HepG2 (cell line): ENCODE measurements at regions not wholly inside any gene's neighbourhood (a gene's known extent, or its start where the extent isn't known, plus 50 kb on each side); places are given as distances from the start of the nearest gene placed in this dataset.
A peak's percentile ranks its signal among the peaks of the same experiment; 100 is the strongest.
"Not testable (repeated sequence)": the region's sequence is repeated elsewhere in the genome, so short reads cannot be mapped to it uniquely, and the experiment has no call there.

Source experiments
- ATAC-seq: fragments of 200-7000 bp; cut with Tn5 transposase; 3 replicates; pipeline ENCODE4 v1.9.1; 2020; ENCODE audit warnings: mild to moderate bottlenecking, moderate library complexity
- BruUV-seq: library from RNA; stranded (reverse); fragments of 400-500 nt; replicated peaks from 2 replicates; lab custom pipeline; 2021; lab: Mats Ljungman, UMichigan
- CTCF ChIA-PET: fragments of 300-600 bp; formaldehyde crosslinking; extraction: SDS; loops from one replicate; lab custom pipeline; 2021; ENCODE audit warnings: low total read pairs, inconsistent platforms, low intra/inter-chr PET ratio; lab: Yijun Ruan, JAX
- POLR2A ChIA-PET: fragments of 350-600 bp; sonication (Branson Sonifier 250); formaldehyde crosslinking; loops from one replicate; lab custom pipeline; 2020; ENCODE audit warnings: antibody characterized with exemption, inconsistent platforms; lab: Yijun Ruan, JAX
- DNase-seq: peaks from one replicate; pipeline ENCODE4 v3.0.0-alpha.2; 2015; ENCODE audit warnings: low spot score
- FAIRE-seq: peaks from 3 replicates; lab custom pipeline; 2011; peaks lifted over from hg19 to GRCh38; lab: Jason Lieb, UNC
- H2AFZ ChIP-seq: one replicate; pipeline ENCODE4 v1.6.1; 2011; ENCODE audit warnings: low read length, inconsistent platforms
- H3K27ac ChIP-seq: fragments of 300-600 bp; 3 replicates; pipeline ENCODE4 v1.8.0; 2011; ENCODE audit warnings: mixed run types, mild to moderate bottlenecking, mixed read lengths, low read length, inconsistent platforms; ENCODE audit not compliant: insufficient read depth; ENCODE audit errors: extremely low read length
- H3K27me3 ChIP-seq, 2 experiments: fragments of 200-600 bp in 1 of 2; 2 replicates in 1 of 2; 3 replicates in 1 of 2; pipeline versions ENCODE4 v1.6.0 to v1.8.0; 2011; ENCODE audit warnings: low read length in 2 of 2, mild to moderate bottlenecking in 2 of 2, moderate library complexity in 2 of 2, inconsistent platforms in 1 of 2; ENCODE audit not compliant: insufficient read depth in 2 of 2, control insufficient read depth in 1 of 2
- H3K36me3 ChIP-seq, 2 experiments: fragments of 200-600 bp in 1 of 2; replicated peaks in 1 of 2; 2 replicates in 1 of 2; 3 replicates in 1 of 2; pipeline versions ENCODE4 v1.5.1 to v1.8.0; 2011; ENCODE audit warnings: low read length in 2 of 2, inconsistent platforms in 1 of 2; ENCODE audit not compliant: insufficient read depth in 2 of 2, control insufficient read depth in 1 of 2
- H3K4me1 ChIP-seq: 2 replicates; pipeline ENCODE4 v1.5.1; 2012; ENCODE audit warnings: low read length, inconsistent platforms; ENCODE audit not compliant: insufficient read depth
- H3K4me2 ChIP-seq: 2 replicates; pipeline ENCODE4 v1.6.0; 2011; ENCODE audit warnings: low read depth, low read length, inconsistent platforms
- H3K4me3 ChIP-seq, 3 experiments: fragments of 200-600 bp in 1 of 3; sonication (generic), shearing (Covaris generic) in 1 of 3; replicated peaks in 1 of 3; 2 replicates each; pipeline ENCODE4 v1.5.1; 2011 to 2016; ENCODE audit warnings: low read length in 3 of 3, inconsistent platforms in 2 of 3, low read depth in 2 of 3, mild to moderate bottlenecking in 2 of 3, control low read depth in 1 of 3, mixed read lengths in 1 of 3; ENCODE audit not compliant: insufficient read depth in 1 of 3
- H3K79me2 ChIP-seq: one replicate; pipeline ENCODE4 v1.6.1; 2011; ENCODE audit warnings: low read length, inconsistent platforms; ENCODE audit not compliant: insufficient read depth
- H3K9ac ChIP-seq: 2 replicates; pipeline ENCODE4 v1.6.0; 2011; ENCODE audit warnings: mild to moderate bottlenecking, low read depth, low read length, inconsistent platforms; ENCODE audit not compliant: insufficient read depth
- H3K9me3 ChIP-seq: 2 replicates; pipeline ENCODE4 v1.5.1; 2012; ENCODE audit warnings: mild to moderate bottlenecking, low read length
- H4K20me1 ChIP-seq: 2 replicates; pipeline ENCODE4 v1.6.0; 2011; ENCODE audit warnings: inconsistent platforms, mild to moderate bottlenecking, low read length, moderate library complexity; ENCODE audit not compliant: insufficient read depth
- FOXC1 ChIP-seq: sonication (generic); formaldehyde crosslinking; IDR thresholded peaks from 2 replicates; pipeline ENCODE4 v1.8.0; 2022; ENCODE audit warnings: mild to moderate bottlenecking, missing genetic modification reagents, borderline replicate concordance
- GABPB1 ChIP-seq: IDR thresholded peaks from 2 replicates; pipeline ENCODE4 v1.6.1; 2016; ENCODE audit warnings: mild to moderate bottlenecking, missing genetic modification reagents, moderate library complexity, missing compliant biosample characterization
- JUND ChIP-seq: sonication (generic); formaldehyde crosslinking; IDR thresholded peaks from 2 replicates; pipeline ENCODE4 v1.8.0; 2022; ENCODE audit warnings: mild to moderate bottlenecking, missing genetic modification reagents
- NCOA2 ChIP-seq: sonication (generic); formaldehyde crosslinking; IDR thresholded peaks from 2 replicates; pipeline ENCODE4 v1.8.0; 2022; ENCODE audit warnings: inconsistent platforms
- POGK ChIP-seq: sonication (generic); formaldehyde crosslinking; conservative IDR thresholded peaks from 2 replicates; pipeline ENCODE4 v1.8.0; 2022; ENCODE audit warnings: mild to moderate bottlenecking, moderate library complexity, missing genetic modification reagents
- TCF7 ChIP-seq: sonication (generic); IDR thresholded peaks from 2 replicates; pipeline ENCODE4 v1.6.1; 2016; ENCODE audit warnings: antibody characterized with exemption, low read depth
- THAP9 ChIP-seq: sonication (generic); formaldehyde crosslinking; IDR thresholded peaks from 2 replicates; pipeline ENCODE4; 2020; ENCODE audit warnings: missing genetic modification reagents, mild to moderate bottlenecking, borderline replicate concordance
- ZFX ChIP-seq: sonication (generic); formaldehyde crosslinking; IDR thresholded peaks from 2 replicates; pipeline ENCODE4 v1.4.0; 2020; ENCODE audit warnings: mild to moderate bottlenecking, low read depth, missing genetic modification reagents, moderate library complexity
- ZGPAT ChIP-seq: IDR thresholded peaks from 2 replicates; pipeline ENCODE4 v1.6.1; 2016; ENCODE audit warnings: mild to moderate bottlenecking
- WGBS: methylation state at CpG from one replicate; pipeline ENCODE4 v1.1.6; 2017; ENCODE audit warnings: low lambda C conversion rate; 5-methylcytosine and 5-hydroxymethylcytosine counted together
- in situ Hi-C: cut with HindIII; loops from 2 replicates; pipeline ENCODE4 v1.10.0; 2017; ENCODE audit warnings: low pct_unique_long_range_greater_than_20kb; ENCODE audit not compliant: extremely low pct_ligation_motif_present
- intact Hi-C: fragments of 100-400 bp; cut with micrococcal nuclease; formaldehyde crosslinking; loops from one replicate; pipeline ENCODE4 v1.10.0; 2022; ENCODE audit not compliant: unreplicated experiment
- TF ChIP-seq, protein P1 (sequence below): sonication (generic); formaldehyde crosslinking; IDR thresholded peaks from 2 replicates; pipeline ENCODE4 v1.5.1; 2020; ENCODE audit warnings: mild to moderate bottlenecking, missing genetic modification reagents, borderline replicate concordance

DNA sequence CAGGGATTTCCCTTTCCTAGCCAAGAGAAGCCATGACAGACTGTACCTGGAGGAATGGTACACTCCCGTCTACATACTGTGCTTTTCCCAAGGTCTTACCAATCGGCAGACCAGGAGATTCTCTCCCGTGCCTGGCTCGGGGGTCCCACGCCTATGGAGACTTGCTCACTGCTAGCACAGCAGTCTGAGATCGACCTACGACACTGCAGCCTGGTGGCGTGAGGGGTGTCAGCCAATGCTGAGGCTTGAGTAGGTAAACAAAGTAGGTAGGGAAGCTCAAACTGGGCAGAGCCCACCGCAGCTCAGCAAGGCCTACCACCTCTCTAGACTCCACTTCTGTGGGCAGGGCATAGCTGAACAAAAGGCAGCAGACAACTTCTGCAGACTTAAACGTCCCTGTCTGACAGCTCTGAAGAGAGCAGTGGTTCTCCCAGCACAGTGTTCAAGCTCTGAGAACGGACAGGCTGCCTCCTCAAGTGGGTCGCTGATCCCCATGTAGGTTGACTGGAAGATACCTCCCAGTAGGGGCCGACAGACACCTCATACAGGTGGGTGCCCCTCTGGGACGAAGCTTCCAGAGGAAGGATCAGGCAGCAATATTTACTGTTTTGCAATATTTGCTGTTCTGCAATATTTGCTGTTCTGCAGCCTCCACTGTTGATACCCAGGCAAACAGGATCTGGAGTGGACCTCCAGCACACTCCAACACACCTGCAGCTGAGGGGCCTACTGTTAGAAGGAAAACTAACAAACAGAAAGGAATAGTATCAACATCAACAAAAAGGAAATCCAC lies 270.4 kb upstream of the TLE3 start:
- in situ Hi-C loops: not testable (repeated sequence)
- peak; percentile 44 for FAIRE-seq
- TF ChIP-seq JUND (CRISPR knock-in tag) (peak; percentile 47; the same call in 1 of the 2 replicates), FOXC1 (CRISPR knock-in tag) (peak; percentile 66; the same call in 1 of the 2 replicates), TCF7 (peak; percentile 42; the same call in 1 of the 2 replicates), ZGPAT (CRISPR knock-in tag) (peak; percentile 51; the same call in 1 of the 2 replicates), ZFX (CRISPR knock-in tag) (peak; percentile 28; the same call in 1 of the 2 replicates), POGK (CRISPR knock-in tag) (peak; percentile 48; the same call in 1 of the 2 replicates), THAP9 (CRISPR knock-in tag) (0 out of 2 replicates have a peak, but pooled peaks have one; percentile 18), NCOA2 (CRISPR knock-in tag) (peak; percentile 74), GABPB1 (CRISPR knock-in tag) (peak; percentile 23; the same call in 1 of the 2 replicates)
- TF ChIP-seq, protein P1, sequence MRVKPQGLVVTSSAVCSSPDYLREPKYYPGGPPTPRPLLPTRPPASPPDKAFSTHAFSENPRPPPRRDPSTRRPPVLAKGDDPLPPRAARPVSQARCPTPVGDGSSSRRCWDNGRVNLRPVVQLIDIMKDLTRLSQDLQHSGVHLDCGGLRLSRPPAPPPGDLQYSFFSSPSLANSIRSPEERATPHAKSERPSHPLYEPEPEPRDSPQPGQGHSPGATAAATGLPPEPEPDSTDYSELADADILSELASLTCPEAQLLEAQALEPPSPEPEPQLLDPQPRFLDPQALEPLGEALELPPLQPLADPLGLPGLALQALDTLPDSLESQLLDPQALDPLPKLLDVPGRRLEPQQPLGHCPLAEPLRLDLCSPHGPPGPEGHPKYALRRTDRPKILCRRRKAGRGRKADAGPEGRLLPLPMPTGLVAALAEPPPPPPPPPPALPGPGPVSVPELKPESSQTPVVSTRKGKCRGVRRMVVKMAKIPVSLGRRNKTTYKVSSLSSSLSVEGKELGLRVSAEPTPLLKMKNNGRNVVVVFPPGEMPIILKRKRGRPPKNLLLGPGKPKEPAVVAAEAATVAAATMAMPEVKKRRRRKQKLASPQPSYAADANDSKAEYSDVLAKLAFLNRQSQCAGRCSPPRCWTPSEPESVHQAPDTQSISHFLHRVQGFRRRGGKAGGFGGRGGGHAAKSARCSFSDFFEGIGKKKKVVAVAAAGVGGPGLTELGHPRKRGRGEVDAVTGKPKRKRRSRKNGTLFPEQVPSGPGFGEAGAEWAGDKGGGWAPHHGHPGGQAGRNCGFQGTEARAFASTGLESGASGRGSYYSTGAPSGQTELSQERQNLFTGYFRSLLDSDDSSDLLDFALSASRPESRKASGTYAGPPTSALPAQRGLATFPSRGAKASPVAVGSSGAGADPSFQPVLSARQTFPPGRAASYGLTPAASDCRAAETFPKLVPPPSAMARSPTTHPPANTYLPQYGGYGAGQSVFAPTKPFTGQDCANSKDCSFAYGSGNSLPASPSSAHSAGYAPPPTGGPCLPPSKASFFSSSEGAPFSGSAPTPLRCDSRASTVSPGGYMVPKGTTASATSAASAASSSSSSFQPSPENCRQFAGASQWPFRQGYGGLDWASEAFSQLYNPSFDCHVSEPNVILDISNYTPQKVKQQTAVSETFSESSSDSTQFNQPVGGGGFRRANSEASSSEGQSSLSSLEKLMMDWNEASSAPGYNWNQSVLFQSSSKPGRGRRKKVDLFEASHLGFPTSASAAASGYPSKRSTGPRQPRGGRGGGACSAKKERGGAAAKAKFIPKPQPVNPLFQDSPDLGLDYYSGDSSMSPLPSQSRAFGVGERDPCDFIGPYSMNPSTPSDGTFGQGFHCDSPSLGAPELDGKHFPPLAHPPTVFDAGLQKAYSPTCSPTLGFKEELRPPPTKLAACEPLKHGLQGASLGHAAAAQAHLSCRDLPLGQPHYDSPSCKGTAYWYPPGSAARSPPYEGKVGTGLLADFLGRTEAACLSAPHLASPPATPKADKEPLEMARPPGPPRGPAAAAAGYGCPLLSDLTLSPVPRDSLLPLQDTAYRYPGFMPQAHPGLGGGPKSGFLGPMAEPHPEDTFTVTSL (CRISPR knock-in tag): peak; percentile 61; the same call in 1 of the 2 replicates

More for the DNA sequence above, 270.4 kb upstream of the TLE3 start:
- BruUV-seq, H3K27me3 ChIP-seq, H4K20me1 ChIP-seq, H2AFZ ChIP-seq, H3K36me3 ChIP-seq, H3K79me2 ChIP-seq, H3K27ac ChIP-seq, H3K9ac ChIP-seq, intact Hi-C loops, H3K9me3 ChIP-seq: not testable (repeated sequence)
- CTCF ChIA-PET: interaction anchor here (0.8 kb wide), 1 partner anchor 99 kb away, joined by 3 read pairs; no protein-coding TSS in a partner anchor
- WGBS: 6% methylated on average over 9 of the region's 14 CpGs
- POLR2A ChIA-PET: interaction anchor here (0.6 kb wide), 1 partner anchor 140 kb away, joined by 3 read pairs; no protein-coding TSS in a partner anchor
- DNase-seq (peak; percentile 32), ATAC-seq (peak; percentile 85)
- Histone ChIP-seq H3K4me3 (peak overlapping the region in 1 of 3 experiments; percentile 34; a peak in 1 of 6 replicates), H3K4me1 (peaks cover 18% of the 10 kb centered on the region), H3K4me2 (peak overlapping the region; percentile 57)
